PFSK-1 (cell line): ENCODE measurements at regions not wholly inside any gene's neighbourhood (a gene's known extent, or its start where the extent isn't known, plus 50 kb on each side); places are given as distances from the start of the nearest gene placed in this dataset.

Experiments
- POLR2AphosphoS5 ChIP-seq: IDR thresholded peaks from 2 replicates; pipeline ENCODE4 v1.6.1; 2012; ENCODE audit warnings: low read depth, mild to moderate bottlenecking, control low read depth, low read length, moderate library complexity
- REST ChIP-seq, 2 experiments: IDR thresholded peaks; 2 replicates each; pipeline versions ENCODE4 v1.6.1 to v1.8.0; 2011 to 2012; ENCODE audit warnings: low read depth in 2 of 2, low read length in 2 of 2, control low read depth in 1 of 2, inconsistent platforms in 1 of 2, mild to moderate bottlenecking in 1 of 2, moderate library complexity in 1 of 2; ENCODE audit not compliant: insufficient read depth in 1 of 2
- SIN3A ChIP-seq: IDR thresholded peaks from 2 replicates; pipeline ENCODE4 v1.6.1; 2012; ENCODE audit warnings: mild to moderate bottlenecking, low read length, moderate library complexity, borderline replicate concordance; ENCODE audit not compliant: insufficient read depth
- TAF1 ChIP-seq: IDR thresholded peaks from 2 replicates; pipeline ENCODE4 v1.6.1; 2012; ENCODE audit warnings: low read length, control low read depth, borderline replicate concordance; ENCODE audit not compliant: insufficient read depth

GRCh38 chr4:31104577-31104976, 384.4 kb downstream of the PCDH7 start:
- TF ChIP-seq SIN3A (no peak), POLR2AphosphoS5 (no peak), REST (IDR thresholded peaks at IDR 0.05; ENCODE audit: insufficient read depth in 1 of 2, low read depth in 2 of 2, low read length in 2 of 2) (no peak), TAF1 (no peak)
